Astrocyte (in vitro differentiated cells and primary cell): ENCODE measurements at regions not wholly inside any gene's neighbourhood (a gene's known extent, or its start where the extent isn't known, plus 50 kb on each side); places are given as distances from the start of the nearest gene placed in this dataset.

Source experiments
- DNase-seq: peaks from one replicate; pipeline ENCODE4 v3.0.0-alpha.2; 2010; ENCODE audit warnings: low read depth
- FAIRE-seq: peaks from 2 replicates; lab custom pipeline; 2011; peaks lifted over from hg19 to GRCh38; lab: Jason Lieb, UNC
- H2AFZ ChIP-seq: 2 replicates; pipeline ENCODE4 v1.6.0; 2012; ENCODE audit warnings: low read depth, low read length, inconsistent platforms
- H3K27ac ChIP-seq: 2 replicates; pipeline ENCODE4 v1.5.1; 2011; ENCODE audit warnings: low read depth, low read length, inconsistent platforms
- H3K27me3 ChIP-seq: 2 replicates; pipeline ENCODE4 v1.6.0; 2011; ENCODE audit warnings: low read length, inconsistent platforms; ENCODE audit not compliant: insufficient read depth
- H3K36me3 ChIP-seq: 2 replicates; pipeline ENCODE4 v1.5.1; 2011; ENCODE audit warnings: low read length, inconsistent platforms; ENCODE audit not compliant: insufficient read depth
- H3K4me1 ChIP-seq: 2 replicates; pipeline ENCODE4 v1.5.1; 2011; ENCODE audit warnings: low read length, inconsistent platforms; ENCODE audit not compliant: insufficient read depth
- H3K4me2 ChIP-seq: 2 replicates; pipeline ENCODE4 v1.6.0; 2012; ENCODE audit warnings: low read length, inconsistent platforms
- H3K4me3 ChIP-seq: 2 replicates; pipeline ENCODE4 v1.5.1; 2011; ENCODE audit warnings: low read depth, mild to moderate bottlenecking, low read length, inconsistent platforms; ENCODE audit not compliant: insufficient read depth
- H3K79me2 ChIP-seq: 2 replicates; pipeline ENCODE4 v1.6.0; 2012; ENCODE audit warnings: mild to moderate bottlenecking, low read length, inconsistent platforms; ENCODE audit not compliant: insufficient read depth
- H3K9ac ChIP-seq: 2 replicates; pipeline ENCODE4 v1.6.0; 2012; ENCODE audit warnings: mild to moderate bottlenecking, low read length, inconsistent platforms
- H3K9me3 ChIP-seq: 2 replicates; pipeline ENCODE4 v1.5.1; 2012; ENCODE audit warnings: low read depth, mild to moderate bottlenecking, low read length, inconsistent platforms; ENCODE audit not compliant: insufficient read depth
- H4K20me1 ChIP-seq: 2 replicates; pipeline ENCODE4 v1.6.0; 2012; ENCODE audit warnings: low read length, inconsistent platforms; ENCODE audit not compliant: insufficient read depth
- H3K27ac Mint-ChIP-seq: one replicate; pipeline ENCODE4 v1.8.0; 2021; ENCODE audit warnings: mild to moderate bottlenecking, mixed read lengths; ENCODE audit not compliant: unreplicated experiment
- H3K27me3 Mint-ChIP-seq: one replicate; pipeline ENCODE4 v1.8.0; 2021; ENCODE audit warnings: low read depth, mixed read lengths; ENCODE audit not compliant: unreplicated experiment
- H3K36me3 Mint-ChIP-seq: one replicate; pipeline ENCODE4 v1.8.0; 2021; ENCODE audit warnings: low read depth, mixed read lengths; ENCODE audit not compliant: unreplicated experiment
- H3K4me1 Mint-ChIP-seq: one replicate; pipeline ENCODE4 v1.8.0; 2021; ENCODE audit warnings: low read depth, mixed read lengths; ENCODE audit not compliant: unreplicated experiment
- H3K4me3 Mint-ChIP-seq: one replicate; pipeline ENCODE4 v1.8.0; 2021; ENCODE audit warnings: mild to moderate bottlenecking, moderate library complexity, mixed read lengths; ENCODE audit not compliant: unreplicated experiment
- H3K9me3 Mint-ChIP-seq: one replicate; pipeline ENCODE4 v1.8.0; 2021; ENCODE audit warnings: mild to moderate bottlenecking, mixed read lengths; ENCODE audit not compliant: unreplicated experiment
- EZH2 ChIP-seq: IDR thresholded peaks from 2 replicates; pipeline ENCODE4 v1.6.1; 2012; ENCODE audit warnings: mild to moderate bottlenecking, low read length, inconsistent platforms; ENCODE audit not compliant: insufficient read depth
- TF ChIP-seq, protein P1 (sequence below): IDR thresholded peaks from 2 replicates; pipeline ENCODE4 v1.5.1; 2011; ENCODE audit warnings: low read depth, mild to moderate bottlenecking, inconsistent platforms, low read length, moderate library complexity; ENCODE audit not compliant: insufficient read depth

DNA sequence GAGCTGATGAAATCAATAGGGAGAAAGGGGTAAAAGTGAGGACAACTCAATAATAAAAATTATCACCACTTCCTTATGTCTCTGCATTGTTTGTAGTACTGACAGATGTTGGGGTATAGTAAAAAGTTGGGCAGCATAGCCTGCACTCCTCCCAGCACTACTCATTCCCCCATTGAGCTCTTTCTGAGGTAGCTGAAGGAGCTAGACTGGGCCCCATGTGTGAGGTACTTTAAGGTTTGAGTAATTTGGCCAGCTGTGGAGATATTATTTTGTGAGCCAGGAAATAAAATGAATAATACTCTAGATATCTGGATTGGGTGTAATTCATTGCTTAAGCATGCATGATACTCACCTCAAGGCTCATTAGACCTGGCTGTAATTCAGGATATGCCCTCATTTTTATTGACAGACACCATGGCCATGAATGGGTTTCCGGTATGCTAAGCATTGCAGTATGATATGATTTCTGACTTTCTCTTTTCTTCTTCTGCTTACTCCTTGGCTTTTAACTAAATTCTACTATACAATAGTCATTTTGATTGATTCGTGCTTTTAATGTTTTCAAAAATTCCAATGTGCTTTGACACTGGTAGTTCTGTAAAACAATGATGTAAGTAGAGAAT lies 283.9 kb upstream of the RIMS1 start:
- no peaks in the 10 kb centered on the region for H4K20me1 ChIP-seq
- TF ChIP-seq, protein P1, sequence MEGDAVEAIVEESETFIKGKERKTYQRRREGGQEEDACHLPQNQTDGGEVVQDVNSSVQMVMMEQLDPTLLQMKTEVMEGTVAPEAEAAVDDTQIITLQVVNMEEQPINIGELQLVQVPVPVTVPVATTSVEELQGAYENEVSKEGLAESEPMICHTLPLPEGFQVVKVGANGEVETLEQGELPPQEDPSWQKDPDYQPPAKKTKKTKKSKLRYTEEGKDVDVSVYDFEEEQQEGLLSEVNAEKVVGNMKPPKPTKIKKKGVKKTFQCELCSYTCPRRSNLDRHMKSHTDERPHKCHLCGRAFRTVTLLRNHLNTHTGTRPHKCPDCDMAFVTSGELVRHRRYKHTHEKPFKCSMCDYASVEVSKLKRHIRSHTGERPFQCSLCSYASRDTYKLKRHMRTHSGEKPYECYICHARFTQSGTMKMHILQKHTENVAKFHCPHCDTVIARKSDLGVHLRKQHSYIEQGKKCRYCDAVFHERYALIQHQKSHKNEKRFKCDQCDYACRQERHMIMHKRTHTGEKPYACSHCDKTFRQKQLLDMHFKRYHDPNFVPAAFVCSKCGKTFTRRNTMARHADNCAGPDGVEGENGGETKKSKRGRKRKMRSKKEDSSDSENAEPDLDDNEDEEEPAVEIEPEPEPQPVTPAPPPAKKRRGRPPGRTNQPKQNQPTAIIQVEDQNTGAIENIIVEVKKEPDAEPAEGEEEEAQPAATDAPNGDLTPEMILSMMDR = no peak
- TF ChIP-seq EZH2 = no peak
- peaks cover 5% of the 10 kb centered on the region for H3K4me1 ChIP-seq
- H3K27ac Mint-ChIP-seq = no peak overlapping the region
- H3K36me3 ChIP-seq = no peaks in the 10 kb centered on the region
- no peak overlapping the region for H2AFZ ChIP-seq
- H3K36me3 Mint-ChIP-seq = no peaks in the 10 kb centered on the region
- H3K9me3 Mint-ChIP-seq = no peaks in the 10 kb centered on the region
- H3K27ac ChIP-seq = peak overlapping the region; percentile 24
- DNase-seq = peak; percentile 95
- H3K4me2 ChIP-seq = peak overlapping the region; percentile 20
- peaks cover 2% of the 10 kb centered on the region for H3K4me1 Mint-ChIP-seq
- no peaks in the 10 kb centered on the region for H3K27me3 ChIP-seq
- H3K4me3 ChIP-seq = no peak overlapping the region
- no peaks in the 10 kb centered on the region for H3K9me3 ChIP-seq
- H3K9ac ChIP-seq = no peak overlapping the region
- no peaks in the 10 kb centered on the region for H3K79me2 ChIP-seq
- no peak for FAIRE-seq
- H3K4me3 Mint-ChIP-seq = no peak overlapping the region
- no peaks in the 10 kb centered on the region for H3K27me3 Mint-ChIP-seq

GRCh38 chr6:71603021-71603420 lies 283.3 kb upstream of the RIMS1 start:
- TF ChIP-seq EZH2 = no peak
- TF ChIP-seq, protein P1 = no peak
- DNase-seq (no peak), FAIRE-seq (no peak)
- Histone ChIP-seq H3K9me3 (no peaks in the 10 kb centered on the region), H3K9ac (no peak overlapping the region), H2AFZ (no peak overlapping the region), H3K27ac (peak overlapping the region; percentile 24), H3K4me2 (peak overlapping the region; percentile 20), H3K4me3 (no peak overlapping the region), H3K27me3 (no peaks in the 10 kb centered on the region), H3K36me3 (no peaks in the 10 kb centered on the region), H3K4me1 (peaks cover 5% of the 10 kb centered on the region), H3K79me2 (no peaks in the 10 kb centered on the region), H4K20me1 (no peaks in the 10 kb centered on the region)
- H3K36me3 Mint-ChIP-seq = no peaks in the 10 kb centered on the region
- H3K9me3 Mint-ChIP-seq = no peaks in the 10 kb centered on the region
- no peak overlapping the region for H3K4me3 Mint-ChIP-seq
- H3K27ac Mint-ChIP-seq = no peak overlapping the region
- peaks cover 2% of the 10 kb centered on the region for H3K4me1 Mint-ChIP-seq
- no peaks in the 10 kb centered on the region for H3K27me3 Mint-ChIP-seq

DNA sequence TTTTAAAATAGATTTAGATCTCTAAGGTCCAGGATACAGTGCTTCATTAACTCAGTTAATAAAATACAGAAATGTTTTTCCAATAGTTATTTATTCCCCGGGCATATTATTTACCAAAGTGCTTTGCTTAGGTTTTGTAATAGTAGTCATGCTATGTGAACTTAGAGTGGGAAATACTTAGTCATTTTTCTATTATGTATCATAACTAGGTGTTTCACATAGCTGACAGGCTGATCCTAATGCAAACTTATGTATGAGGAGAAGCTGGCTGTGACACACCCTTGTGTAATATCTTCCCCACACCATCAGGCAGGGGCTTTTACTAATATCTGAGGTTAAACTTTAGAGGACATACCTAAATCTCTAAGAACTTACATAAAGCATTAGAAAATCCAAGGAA lies 277.7 kb upstream of the RIMS1 start:
- Histone ChIP-seq H3K4me1 (no peaks in the 10 kb centered on the region), H2AFZ (no peak overlapping the region), H3K4me2 (no peak overlapping the region), H4K20me1 (no peaks in the 10 kb centered on the region), H3K79me2 (no peaks in the 10 kb centered on the region), H3K9ac (no peak overlapping the region), H3K27me3 (no peaks in the 10 kb centered on the region), H3K4me3 (no peak overlapping the region), H3K27ac (no peak overlapping the region), H3K9me3 (no peaks in the 10 kb centered on the region), H3K36me3 (no peaks in the 10 kb centered on the region)
- no peak overlapping the region for H3K27ac Mint-ChIP-seq
- peak; percentile 14 for DNase-seq
- no peaks in the 10 kb centered on the region for H3K9me3 Mint-ChIP-seq
- H3K4me1 Mint-ChIP-seq = no peaks in the 10 kb centered on the region
- H3K36me3 Mint-ChIP-seq = no peaks in the 10 kb centered on the region
- TF ChIP-seq, protein P1 = no peak
- TF ChIP-seq EZH2 = no peak
- H3K27me3 Mint-ChIP-seq = no peaks in the 10 kb centered on the region
- FAIRE-seq = no peak
- no peak overlapping the region for H3K4me3 Mint-ChIP-seq
